Stimulated activated naive CD8-positive, alpha-beta T cell treated with anti-CD3 and anti-CD28 coated beads, Interleukin-15, Interleukin-2, amounts not matched to agents 100 U/mL and 50 U/mL, for 24 hours (primary cell): ENCODE measurements at regions not wholly inside any gene's neighbourhood (a gene's known extent, or its start where the extent isn't known, plus 50 kb on each side); places are given as distances from the start of the nearest gene placed in this dataset.

ENCODE experiments used
- ATAC-seq: fragments of 150-1000 bp; cut with Tn5 transposase; one replicate; pipeline ENCODE4 v1.10.0; 2021
- DNase-seq: peaks from one replicate; pipeline ENCODE4 v3.0.0; 2021

DNA sequence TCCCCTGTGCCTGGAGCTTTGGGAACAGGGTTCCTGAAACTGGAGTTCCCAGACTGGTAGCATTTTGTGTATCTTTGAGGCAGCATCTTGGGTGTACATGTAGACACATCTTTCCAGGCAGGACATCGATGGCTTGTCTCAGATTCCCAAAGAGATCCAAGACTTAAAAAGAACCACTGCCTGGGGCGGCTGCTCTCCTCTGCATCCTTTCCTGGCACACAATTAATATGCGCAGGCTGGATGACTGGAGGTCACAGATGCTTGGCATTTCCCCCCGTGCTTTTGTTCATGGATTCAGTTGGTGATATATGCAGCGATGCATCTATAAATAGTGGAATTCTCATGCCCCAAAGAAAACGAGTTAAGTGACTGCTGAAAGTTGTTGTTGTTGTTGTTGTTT lies 80.5 kb downstream of the CLDN34 start:
- DNase-seq (no peak), ATAC-seq (no peak)

GRCh38 chrX:10048076-10048475 lies 80.9 kb downstream of the CLDN34 start:
- DNase-seq (no peak), ATAC-seq (no peak)

DNA sequence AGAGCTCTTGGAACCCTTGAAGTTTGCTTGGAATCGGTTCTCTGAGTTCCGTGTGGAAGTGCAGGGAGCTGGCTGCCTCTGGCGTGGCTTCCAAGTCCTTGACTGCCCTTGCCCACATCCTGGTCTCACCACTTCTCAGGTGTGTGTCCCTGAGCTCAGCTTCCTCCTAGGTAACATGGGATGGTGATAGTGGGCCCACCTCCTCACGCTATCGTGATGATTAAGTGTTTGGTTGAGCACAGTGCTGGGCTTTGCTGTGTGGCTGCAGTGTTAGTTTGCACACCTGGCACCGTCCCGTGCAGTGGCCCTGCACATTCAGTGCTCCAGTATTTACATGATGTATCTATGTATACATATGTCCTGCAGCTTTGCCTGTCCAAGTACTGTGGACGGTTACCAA lies 81.5 kb downstream of the CLDN34 start:
- no peak for ATAC-seq

DNA sequence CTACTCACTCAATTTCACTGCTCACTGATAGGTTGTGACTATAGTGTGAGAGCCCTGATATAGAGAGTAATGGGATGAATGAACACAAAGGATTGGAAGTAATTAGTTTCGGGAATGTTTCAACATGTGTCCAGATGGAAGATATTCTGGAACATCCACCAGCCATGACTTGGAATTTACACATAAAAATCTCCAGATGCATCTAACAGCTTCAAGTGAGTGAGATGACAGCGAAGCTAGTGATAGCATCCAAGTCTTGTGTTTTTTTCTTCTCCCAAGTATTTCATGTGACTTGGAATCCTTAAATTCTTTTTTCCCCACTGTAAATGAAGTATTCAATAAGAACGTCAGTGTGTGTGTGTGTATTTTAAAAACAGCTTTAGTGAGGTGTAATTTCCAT lies 82.1 kb downstream of the CLDN34 start:
- no peak for ATAC-seq
- no peak for DNase-seq

More for the DNA sequence above, 81.5 kb downstream of the CLDN34 start:
- DNase-seq: no peak

GRCh38 chrX:10050481-10050880 lies 83.3 kb downstream of the CLDN34 start:
- ATAC-seq (no peak), DNase-seq (no peak)

- ATAC-seq (no peak), DNase-seq (no peak)
These were observed 84.8 kb downstream of the CLDN34 start for GRCh38 chrX:10051866-10052480.

- no peak for DNase-seq
- ATAC-seq: no peak
These were observed 85.9 kb downstream of the CLDN34 start for GRCh38 chrX:10052906-10053625.

DNA sequence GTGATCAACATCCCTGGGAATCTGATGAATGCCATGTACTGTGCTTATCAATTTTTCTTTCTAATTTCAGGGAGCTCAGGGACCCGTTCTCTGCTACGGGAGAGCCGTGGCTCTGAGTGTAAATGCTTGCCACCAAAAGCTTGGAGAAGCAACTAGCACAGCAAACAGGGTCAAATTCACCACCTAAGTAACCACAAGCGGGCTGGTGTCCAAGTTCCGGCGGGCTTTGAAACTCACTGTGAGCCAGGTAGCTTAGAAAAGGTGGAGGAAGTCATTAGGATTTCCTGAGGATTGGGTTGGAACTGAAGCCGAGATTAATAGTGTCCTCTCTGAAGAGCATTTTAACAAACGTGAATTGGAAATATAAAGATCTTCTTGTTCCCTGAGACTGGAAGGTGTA lies 87.2 kb downstream of the CLDN34 start:
- DNase-seq: no peak

DNA sequence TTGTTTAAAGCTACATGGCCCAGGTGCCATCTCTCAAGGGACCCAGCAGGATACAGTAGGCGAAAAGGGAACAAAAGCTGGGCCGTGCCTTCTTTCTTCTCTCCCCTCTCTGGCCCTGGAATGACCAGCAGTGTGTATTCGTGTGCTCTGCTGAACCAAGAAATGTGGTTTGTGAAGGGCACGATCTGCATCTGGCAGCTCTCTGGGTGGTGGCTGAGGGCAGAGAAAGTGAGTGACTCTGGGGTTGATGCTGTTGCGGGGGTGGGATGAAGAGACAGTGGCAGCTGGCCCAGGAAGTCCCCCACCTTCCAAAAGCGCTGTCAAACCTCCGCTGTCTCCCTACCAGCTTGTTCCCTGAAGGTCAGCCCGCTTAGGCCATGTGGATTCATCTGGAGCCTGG lies 88.3 kb downstream of the CLDN34 start:
- ATAC-seq (no peak), DNase-seq (no peak)

More for the DNA sequence above, 87.2 kb downstream of the CLDN34 start:
- ATAC-seq: no peak

DNA sequence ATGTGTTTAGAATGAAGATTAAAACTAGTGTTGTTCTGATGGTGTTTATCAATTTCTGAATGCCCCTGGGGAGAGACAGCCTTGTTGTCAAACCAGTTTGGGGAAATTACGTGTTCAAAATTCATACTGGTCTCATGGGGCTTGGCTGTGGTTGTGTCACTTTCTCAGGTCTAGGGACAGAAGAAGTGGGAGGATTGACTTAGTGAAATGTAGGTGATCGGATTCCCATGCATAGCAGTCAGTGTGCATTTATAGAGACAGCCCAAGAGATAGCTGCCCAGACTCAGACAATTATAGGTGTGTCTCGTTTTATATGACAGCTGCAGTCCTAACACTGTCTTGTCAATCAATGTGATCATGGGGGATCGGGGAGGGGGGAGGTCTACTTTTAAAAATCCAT lies 94.4 kb upstream of the CLCN4 start:
- ATAC-seq (no peak), DNase-seq (no peak)

DNA sequence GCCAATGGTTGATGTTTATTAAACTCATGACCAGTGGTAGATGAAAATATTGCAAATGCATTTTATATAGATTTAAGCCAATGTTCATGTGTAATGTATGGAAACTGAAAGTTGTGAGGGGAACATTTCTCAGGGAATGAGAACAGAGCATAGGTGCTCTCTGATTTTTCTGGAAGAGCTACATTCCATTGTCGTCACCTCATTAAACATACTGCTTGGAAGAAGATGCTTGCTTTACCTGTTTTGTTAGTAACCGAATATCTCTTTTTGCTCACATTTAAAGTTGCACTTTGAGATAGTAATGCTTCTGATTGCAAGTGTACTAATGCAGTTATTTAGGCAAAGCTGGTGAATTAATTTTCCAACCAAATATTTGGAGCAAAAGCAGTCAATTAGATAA lies 93.8 kb upstream of the CLCN4 start:
- ATAC-seq: no peak

DNA sequence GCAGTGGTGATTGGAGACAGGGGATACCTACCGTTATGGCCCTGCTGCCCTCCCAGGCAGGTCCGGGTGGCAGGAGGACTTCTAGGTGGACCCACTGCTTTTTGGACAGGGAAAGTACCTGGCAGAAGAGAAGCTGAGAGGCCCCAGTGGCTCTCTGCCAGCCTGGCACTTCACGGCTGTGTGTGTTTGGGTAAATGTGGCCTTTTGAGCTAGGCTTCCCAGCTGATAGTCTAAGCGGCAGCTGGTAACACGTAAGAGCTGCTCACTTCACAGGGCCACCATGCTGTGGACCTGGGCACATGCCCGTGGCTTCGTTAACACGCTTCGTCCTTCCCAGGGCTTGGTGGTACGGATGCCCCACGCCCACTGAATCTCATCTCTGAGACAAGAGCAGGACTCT lies 92.0 kb upstream of the CLCN4 start:
- ATAC-seq: no peak
- no peak for DNase-seq

More for the DNA sequence above, 93.8 kb upstream of the CLCN4 start:
- DNase-seq: no peak

DNA sequence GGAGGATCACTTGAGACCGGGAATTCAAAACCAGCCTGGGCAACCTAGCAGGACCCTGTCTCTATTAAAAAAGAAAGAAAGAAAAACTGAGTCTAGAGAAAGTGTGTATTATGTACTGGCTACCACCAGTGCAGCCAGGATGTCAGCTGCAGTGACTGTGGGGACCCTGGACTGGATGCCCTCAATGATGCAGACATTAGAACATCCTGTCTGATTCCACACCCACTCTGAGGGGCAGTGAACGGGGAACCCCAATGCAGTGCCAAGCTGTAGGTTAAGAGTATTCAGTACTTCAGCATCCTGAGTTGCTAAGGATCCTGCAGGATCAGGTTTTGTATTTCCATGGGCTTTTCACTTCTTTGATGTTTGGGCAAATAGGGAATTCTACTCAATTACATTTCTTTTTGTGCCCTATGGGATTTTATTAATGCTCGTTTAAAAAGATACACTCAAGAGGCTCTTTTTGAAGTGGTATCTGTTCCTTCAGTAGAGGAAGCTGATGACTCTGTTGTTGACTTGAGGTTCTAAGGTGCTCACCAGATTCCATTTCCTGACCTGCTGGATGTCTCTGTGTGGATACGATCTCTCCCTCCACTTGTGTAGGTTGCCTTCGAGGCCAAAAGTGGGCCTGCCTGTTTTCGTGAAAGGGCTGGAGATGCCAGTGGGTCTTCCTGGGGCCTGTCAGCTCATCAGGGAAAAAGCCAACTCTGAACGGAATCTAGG lies 85.9 kb upstream of the CLCN4 start:
- no peak for DNase-seq
- no peak for ATAC-seq

DNA sequence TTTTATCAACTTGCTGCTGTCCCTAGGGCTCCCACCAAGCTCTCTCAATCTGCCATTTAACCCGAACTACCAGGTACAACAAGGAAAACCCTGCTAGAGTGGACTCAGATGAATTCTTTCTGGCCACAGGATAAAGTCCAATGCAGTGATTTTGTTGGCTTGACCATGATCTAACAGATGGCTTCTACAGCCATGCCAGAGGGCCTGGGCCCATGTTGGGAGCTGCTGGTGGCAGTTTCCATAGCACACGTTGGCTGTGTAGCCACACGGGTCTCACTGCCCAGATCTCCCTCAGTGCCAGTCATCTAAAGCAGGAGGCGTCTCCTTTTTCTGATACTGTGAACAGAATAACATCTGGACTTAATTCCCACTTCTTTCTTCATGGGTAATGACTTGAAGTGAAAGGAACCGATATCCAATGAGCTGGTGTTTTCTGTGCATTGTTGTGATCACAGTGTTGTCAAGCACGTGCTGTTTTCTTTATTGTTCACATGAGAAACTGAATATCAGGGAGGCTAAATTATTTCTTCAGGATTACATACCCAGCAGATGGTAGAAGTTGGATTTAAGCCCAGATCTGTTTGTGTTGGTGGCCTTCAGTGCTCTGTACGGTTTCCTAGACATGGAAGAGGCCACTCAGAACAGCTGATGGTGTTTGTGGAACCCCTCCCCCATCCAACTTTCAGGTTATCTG lies 85.2 kb upstream of the CLCN4 start:
- no peak for DNase-seq

GRCh38 chrX:10072786-10073568 lies 83.8 kb upstream of the CLCN4 start:
- DNase-seq (no peak), ATAC-seq (no peak)

More for the DNA sequence above, 85.2 kb upstream of the CLCN4 start:
- ATAC-seq: no peak

GRCh38 chrX:10073671-10074070 lies 83.1 kb upstream of the CLCN4 start:
- ATAC-seq: no peak
- no peak for DNase-seq

DNA sequence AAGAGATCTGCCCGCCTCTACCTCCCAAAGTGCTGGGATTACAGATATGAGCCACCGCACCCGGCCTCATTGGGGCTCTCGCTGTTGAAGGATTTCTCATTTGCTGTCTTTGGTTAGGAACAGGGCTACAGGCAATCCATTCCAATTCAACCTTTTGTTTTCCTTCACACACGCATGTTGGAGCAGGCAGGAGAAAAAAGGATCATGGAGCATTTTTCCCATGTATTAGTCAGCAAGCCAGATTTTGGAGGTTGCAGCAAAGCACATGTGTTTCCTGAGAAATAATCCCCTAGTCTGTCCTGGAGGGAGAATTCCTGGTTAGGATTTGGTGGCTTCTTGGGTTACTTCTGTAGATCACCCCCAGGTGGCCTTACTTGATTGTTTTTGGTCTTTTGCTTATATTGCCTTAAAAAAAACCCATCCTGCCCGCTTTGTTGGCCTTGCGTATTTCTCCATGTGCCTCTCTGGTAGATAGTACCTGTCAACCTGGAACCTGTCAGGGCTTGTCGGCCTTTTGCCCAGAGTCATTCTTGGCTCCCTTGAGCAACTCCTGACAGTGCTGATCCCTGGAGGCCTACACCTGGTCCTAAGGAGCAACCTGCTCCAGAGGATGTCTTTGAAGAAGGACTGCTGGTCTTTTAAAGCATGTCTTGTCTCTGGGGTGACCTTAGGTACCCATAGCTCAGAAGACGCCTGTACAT lies 82.4 kb upstream of the CLCN4 start:
- ATAC-seq: no peak
- no peak for DNase-seq

DNA sequence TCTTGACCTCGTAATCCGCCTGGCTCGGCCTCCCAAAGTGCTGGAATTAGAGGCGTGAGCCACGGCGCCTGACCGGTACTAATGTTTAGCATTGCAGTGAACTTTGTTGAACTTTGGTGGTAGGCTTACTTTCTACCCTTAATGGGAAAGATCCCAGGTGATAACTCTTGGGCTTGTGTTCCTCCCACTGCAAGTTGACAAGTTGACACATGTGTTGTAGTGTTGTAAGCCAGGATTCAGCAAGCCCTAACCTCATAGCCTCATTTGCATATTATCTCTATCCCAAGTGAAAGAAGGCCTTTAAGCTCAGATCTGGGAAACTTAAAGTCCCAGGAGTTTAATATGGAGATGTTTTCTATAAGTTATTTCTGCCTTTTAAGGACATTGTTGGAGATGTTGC lies 80.0 kb upstream of the CLCN4 start:
- DNase-seq: no peak
- ATAC-seq: no peak

GRCh38 chrX:10077425-10078188 lies 79.2 kb upstream of the CLCN4 start:
- ATAC-seq (peak; percentile 28), DNase-seq (no peak)

DNA sequence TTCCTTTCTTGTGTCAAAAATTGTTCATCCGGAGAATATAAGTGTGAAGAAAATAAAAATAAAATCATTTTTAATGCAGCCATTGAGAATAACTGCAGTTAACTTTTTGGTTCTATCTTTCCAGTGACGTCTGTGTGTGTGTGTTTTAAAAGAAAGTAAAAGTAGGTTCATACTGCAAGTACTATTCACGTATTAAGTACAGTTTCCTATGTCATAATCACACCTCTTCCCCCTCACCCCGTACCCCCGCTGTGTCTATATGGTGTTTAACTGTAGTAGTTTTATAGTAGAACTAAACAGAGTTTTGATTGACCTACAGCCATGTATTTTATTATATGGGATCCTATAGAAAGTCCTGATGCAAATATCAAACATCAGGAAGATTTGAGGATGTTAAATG lies 78.5 kb upstream of the CLCN4 start:
- DNase-seq: no peak

DNA sequence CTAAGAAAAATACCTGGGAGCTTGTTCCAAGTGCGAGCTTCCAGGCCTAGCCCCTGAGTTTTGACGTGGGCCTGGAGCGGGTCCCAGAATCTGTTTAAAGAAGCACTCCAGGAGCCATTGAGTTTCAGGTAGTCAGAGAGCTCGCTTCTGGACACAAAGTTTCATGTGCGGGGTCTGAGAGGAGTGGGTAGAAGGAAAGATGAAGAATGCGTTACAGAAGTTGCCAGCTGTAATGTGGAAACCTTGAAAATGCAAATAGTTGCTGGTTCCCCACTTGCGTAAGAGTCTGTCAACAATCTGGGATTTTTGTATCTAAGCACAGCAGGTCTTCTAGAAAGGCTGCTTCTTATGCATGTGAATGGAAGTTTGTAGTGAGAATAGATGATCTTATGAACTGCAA lies 77.5 kb upstream of the CLCN4 start:
- ATAC-seq (no peak), DNase-seq (no peak)

More for the DNA sequence above, 78.5 kb upstream of the CLCN4 start:
- no peak for ATAC-seq
